ENCODE measurements at regions not wholly inside any gene's neighbourhood (a gene's known extent, or its start where the extent isn't known, plus 50 kb on each side); places are given as distances from the start of the nearest gene placed in this dataset.

DNA sequence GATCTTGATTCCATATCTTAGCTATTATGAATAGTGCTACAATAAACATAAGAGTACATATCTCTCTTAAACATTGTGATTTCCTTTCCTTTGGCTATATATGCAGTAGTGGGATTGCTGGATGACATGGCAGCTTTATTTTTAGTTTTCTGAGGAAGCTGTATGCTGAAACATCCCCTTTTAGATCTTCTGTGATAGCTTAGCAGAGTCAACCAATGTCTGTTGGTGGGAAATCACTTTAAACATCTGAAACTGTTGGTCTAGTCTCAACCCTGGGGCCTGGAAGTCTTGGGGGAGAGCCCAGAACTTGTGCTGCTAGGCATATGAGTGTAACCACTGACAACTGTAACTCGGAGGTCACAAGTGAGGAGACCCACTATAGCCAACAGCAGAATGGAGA lies 378.6 kb upstream of the SLC14A2 start:
- TF ChIP-seq, protein P1, sequence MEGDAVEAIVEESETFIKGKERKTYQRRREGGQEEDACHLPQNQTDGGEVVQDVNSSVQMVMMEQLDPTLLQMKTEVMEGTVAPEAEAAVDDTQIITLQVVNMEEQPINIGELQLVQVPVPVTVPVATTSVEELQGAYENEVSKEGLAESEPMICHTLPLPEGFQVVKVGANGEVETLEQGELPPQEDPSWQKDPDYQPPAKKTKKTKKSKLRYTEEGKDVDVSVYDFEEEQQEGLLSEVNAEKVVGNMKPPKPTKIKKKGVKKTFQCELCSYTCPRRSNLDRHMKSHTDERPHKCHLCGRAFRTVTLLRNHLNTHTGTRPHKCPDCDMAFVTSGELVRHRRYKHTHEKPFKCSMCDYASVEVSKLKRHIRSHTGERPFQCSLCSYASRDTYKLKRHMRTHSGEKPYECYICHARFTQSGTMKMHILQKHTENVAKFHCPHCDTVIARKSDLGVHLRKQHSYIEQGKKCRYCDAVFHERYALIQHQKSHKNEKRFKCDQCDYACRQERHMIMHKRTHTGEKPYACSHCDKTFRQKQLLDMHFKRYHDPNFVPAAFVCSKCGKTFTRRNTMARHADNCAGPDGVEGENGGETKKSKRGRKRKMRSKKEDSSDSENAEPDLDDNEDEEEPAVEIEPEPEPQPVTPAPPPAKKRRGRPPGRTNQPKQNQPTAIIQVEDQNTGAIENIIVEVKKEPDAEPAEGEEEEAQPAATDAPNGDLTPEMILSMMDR (conservative IDR thresholded peaks at IDR 0.05; ENCODE audit: low read depth, low read length) = no peak
- H3K4me3 ChIP-seq (ENCODE audit: low read length) = no peak overlapping the region
- DNase-seq (ENCODE audit: low read depth) = no peak

DNA sequence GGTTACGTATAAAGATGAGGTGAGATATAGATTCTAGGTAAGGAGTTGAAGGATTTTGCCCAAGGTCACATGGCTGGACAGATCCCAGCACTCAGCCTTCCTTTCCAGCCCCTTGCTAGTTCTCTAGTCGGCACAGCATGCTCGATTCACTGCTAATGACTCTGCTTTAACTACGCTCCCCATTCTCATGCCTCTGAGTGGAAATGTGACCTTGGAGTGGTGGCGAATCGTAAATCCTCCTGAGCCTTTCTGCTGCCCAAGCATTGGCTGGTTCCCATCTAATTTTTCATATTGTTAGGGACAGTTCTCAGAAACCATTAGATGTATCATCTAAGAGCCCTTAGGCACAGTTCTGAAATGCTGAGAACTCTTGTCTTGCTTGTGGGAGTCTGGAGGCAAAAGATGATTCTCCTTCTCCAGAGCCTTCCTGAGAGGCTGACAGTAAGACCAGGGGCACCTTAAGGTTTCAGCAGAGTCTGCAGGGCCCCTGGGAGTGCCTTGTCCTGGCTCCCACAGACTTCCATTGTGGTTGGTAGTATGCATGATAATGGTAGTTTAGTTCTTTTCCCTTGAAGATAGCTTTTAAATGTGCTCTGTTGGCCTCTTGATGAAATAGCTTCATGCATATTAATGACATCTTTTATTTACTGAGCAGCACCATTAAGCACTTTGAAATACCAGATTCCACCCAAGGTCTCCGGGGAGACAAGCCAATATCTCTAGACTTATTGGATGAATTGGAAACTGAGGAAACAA lies 377.8 kb upstream of the SLC14A2 start:
- no peak overlapping the region for H3K4me3 ChIP-seq (ENCODE audit: low read length)
- no peak for DNase-seq (ENCODE audit: low read depth)
- TF ChIP-seq, protein P1 (conservative IDR thresholded peaks at IDR 0.05; ENCODE audit: low read depth, low read length) = no peak

DNA sequence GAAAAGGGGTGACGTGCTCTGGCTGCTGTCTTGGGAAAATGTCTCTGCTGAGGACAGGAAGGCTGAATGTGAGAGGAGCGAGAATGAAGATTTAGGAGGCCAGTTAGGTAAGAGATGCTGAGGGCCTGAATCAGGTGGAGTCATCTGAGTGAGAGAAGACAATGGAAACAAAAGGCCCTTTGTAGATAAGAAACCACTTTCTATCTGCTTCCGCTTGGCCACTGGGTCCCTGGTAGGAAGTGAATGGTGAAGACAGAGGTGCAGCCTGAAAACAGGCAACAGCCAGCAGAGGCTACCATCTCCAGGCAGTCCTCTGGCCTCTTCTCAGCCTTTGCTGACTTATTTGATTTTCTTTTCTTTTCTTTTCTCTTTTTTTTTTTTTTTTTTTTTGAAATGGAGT lies 374.0 kb upstream of the SLC14A2 start:
- TF ChIP-seq, protein P1 (conservative IDR thresholded peaks at IDR 0.05; ENCODE audit: low read depth, low read length) = no peak
- no peak overlapping the region for H3K4me3 ChIP-seq (ENCODE audit: low read length)
- no peak for DNase-seq (ENCODE audit: low read depth)

DNA sequence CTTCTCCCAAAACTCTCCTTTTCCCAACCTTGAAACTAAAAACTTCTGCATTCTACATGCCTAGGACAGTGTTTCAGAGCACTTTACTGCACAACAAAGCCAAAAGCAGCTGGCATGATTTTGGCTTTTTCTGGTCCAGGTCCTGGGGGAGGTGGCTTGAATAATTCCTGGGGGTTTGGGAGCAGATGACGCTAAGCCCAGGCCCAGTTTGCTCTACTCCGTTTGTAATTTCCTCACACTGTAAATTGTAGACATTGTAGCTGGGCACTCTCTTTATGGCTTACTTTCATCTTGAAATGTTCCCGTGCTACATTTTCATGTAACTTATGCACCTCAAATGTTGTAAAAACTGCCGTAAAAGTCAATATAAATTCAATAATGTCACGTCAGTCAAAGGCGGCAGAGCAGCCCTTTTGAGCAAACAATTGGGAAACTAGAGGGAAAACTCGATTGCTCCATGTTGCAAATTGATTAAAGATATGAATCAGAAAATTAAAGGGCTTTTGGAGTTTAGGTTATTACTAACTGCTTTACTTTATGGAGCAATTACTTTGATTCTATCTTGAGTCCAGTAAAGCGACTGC lies 373.2 kb upstream of the SLC14A2 start:
- TF ChIP-seq, protein P1 (conservative IDR thresholded peaks at IDR 0.05; ENCODE audit: low read depth, low read length) = no peak
- H3K4me3 ChIP-seq (ENCODE audit: low read length) = no peak overlapping the region
- no peak for DNase-seq (ENCODE audit: low read depth)

DNA sequence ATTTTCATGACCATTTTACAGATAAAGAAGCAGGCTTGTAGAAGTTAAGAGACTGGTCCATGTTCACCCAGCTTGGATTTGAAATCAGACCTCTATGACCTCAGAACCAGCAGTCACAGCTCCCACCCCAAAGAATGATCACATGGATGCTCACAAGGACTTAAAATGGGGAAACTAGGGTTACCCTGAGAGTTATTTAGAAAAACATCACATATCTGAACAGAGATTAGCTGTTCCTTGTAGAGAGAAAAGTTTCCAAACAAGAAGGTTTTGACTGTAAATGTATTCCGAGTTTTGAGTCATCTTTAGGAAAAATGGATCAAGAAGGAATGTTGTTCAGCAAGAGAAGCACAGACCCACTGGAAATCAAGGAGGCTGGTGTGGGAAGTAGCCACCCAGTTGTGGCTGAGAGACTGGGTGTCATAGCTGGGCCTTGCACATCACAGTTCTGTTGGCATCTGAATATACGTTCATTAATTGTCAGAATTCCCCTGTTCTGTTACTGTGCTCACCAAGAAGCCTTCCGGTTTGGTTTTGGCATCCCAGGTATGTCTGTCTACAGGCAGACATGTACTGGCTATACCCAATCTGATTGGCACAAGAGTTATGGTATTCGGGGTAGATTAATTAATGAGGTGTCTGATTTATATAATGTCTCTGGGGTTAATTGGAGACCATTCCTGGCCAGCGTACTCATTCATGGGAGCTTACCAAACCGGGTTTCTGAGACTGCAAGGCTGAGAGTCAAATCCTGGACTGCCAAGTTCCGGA lies 371.8 kb upstream of the SLC14A2 start:
- H3K4me3 ChIP-seq (ENCODE audit: low read length) = no peak overlapping the region
- DNase-seq (ENCODE audit: low read depth) = peak; percentile 51
- TF ChIP-seq, protein P1 (conservative IDR thresholded peaks at IDR 0.05; ENCODE audit: low read depth, low read length) = no peak

DNA sequence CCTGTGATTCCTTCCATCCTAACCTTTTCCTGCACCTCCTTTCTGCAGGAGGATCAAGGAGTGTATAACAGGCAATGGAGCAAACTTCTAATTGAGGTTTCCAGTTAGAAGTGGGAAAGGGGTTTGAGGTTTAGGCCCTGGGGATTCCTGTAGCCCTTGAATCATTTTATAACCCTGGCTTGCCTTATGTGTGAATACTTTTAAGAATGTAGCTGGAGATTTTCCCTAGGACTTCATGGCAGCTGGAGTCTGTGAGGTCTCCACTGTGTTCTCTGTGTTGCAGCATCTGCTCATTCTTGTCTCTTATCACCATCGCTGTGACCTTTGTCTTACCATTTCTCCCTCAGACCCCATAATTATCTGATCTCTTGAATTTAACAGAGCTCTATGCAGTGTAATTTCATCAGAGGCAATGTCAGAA lies 370.2 kb upstream of the SLC14A2 start:
- no peak for DNase-seq (ENCODE audit: low read depth)
- no peak overlapping the region for H3K4me3 ChIP-seq (ENCODE audit: low read length)
- TF ChIP-seq, protein P1 (conservative IDR thresholded peaks at IDR 0.05; ENCODE audit: low read depth, low read length) = no peak
